ENCODE measurements at regions not wholly inside any gene's neighbourhood (a gene's known extent, or its start where the extent isn't known, plus 50 kb on each side); places are given as distances from the start of the nearest gene placed in this dataset.

DNA sequence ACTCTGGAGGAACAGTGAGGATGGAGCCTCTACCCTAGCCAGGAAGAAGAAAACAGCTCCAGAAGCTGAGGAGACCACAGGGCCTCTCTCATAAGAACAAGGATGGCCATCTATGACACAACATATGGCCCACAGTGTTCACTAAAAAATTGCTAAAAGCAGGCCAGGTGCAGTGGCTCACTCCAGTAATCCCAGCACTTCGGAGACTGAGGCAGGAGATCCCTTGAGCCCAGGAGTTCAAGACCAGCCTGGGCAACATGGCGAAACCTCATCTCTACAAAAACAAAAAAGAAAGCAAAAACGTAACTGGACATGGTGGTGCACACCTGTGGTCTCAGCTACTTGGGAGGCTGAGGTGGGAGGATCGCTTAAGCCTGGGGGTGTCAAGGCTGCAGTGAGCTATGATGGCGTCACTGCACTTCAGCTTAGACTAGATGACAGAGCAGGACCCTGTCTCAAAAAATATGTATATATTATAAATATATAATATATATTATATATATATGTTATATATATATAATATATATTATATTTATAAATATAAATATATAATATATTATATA, 103.1 kb downstream of the TOMM20 start:
- ATAC-seq (no peak), DNase-seq (ENCODE audit: extremely low read depth in 1 of 4, low spot score in 3 of 4) (no peak), FAIRE-seq (no peak)
- H3K4me2 ChIP-seq (ENCODE audit: insufficient read depth, low read length): no peak overlapping the region
- no peak overlapping the region; a peak in 1 of 4 replicates for H3K9ac ChIP-seq (ENCODE audit: insufficient read depth in 1 of 2, low read depth in 2 of 2, low read length in 2 of 2)
- ChIA-PET CTCF (ENCODE audit: low intra/inter-chr PET ratio) (no interaction called here), POLR2A (interaction anchor here (0.6 to 1.2 kb wide), 2 partner anchors 14 to 45 kb away, joined by 3 to 4 read pairs; no protein-coding TSS in a partner anchor)
- in situ Hi-C loops (cut with MboI): no loop called here
- intact Hi-C loops (cut with micrococcal nuclease): no loop called here
- no TSS peak for BruUV-seq (replicated peaks)
- H3K4me1 ChIP-seq (replicated peaks in 1 of 2; ENCODE audit: control insufficient read depth in 2 of 2, insufficient read depth in 2 of 2, low read length in 2 of 2): peaks cover 0 to 13% of the 10 kb centered on the region in 2 experiments; a peak in 4 of 5 replicates
- H3K4me3 ChIP-seq: no peak overlapping the region
- no peaks in the 10 kb centered on the region for H3K36me3 ChIP-seq (ENCODE audit: control insufficient read depth, insufficient read depth, low read length)
- TF ChIP-seq HCFC1 (IDR thresholded peaks at IDR 0.05; ENCODE audit: low read depth, low read length) (no peak), DACH1 (IDR thresholded peaks at IDR 0.05; ENCODE audit: partially characterized antibody) (no peak), ARID2 (IDR thresholded peaks at IDR 0.05) (no peak), ZNF77 (CRISPR knock-in tag; IDR thresholded peaks at IDR 0.05) (no peak)
- TF ChIP-seq, protein P1, sequence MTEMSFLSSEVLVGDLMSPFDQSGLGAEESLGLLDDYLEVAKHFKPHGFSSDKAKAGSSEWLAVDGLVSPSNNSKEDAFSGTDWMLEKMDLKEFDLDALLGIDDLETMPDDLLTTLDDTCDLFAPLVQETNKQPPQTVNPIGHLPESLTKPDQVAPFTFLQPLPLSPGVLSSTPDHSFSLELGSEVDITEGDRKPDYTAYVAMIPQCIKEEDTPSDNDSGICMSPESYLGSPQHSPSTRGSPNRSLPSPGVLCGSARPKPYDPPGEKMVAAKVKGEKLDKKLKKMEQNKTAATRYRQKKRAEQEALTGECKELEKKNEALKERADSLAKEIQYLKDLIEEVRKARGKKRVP (CRISPR knock-in tag; IDR thresholded peaks at IDR 0.05): no peak
- TF ChIP-seq, protein P2, sequence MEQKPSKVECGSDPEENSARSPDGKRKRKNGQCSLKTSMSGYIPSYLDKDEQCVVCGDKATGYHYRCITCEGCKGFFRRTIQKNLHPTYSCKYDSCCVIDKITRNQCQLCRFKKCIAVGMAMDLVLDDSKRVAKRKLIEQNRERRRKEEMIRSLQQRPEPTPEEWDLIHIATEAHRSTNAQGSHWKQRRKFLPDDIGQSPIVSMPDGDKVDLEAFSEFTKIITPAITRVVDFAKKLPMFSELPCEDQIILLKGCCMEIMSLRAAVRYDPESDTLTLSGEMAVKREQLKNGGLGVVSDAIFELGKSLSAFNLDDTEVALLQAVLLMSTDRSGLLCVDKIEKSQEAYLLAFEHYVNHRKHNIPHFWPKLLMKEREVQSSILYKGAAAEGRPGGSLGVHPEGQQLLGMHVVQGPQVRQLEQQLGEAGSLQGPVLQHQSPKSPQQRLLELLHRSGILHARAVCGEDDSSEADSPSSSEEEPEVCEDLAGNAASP (IDR thresholded peaks at IDR 0.05): no peak
- H2AFZ ChIP-seq (ENCODE audit: low read depth, low read length): no peak overlapping the region
- no peaks in the 10 kb centered on the region for H3K79me2 ChIP-seq (ENCODE audit: control insufficient read depth, insufficient read depth, low read length)
- no peaks in the 10 kb centered on the region for H3K9me1 ChIP-seq (ENCODE audit: control insufficient read depth, insufficient read depth, low read length)
- H3K27me3 ChIP-seq (ENCODE audit: control insufficient read depth in 2 of 2, insufficient read depth in 2 of 2, low read length in 2 of 2): no peaks in the 10 kb centered on the region
- peaks cover 4% of the 10 kb centered on the region; the same call in 1 of the 2 replicates for H3K9me3 ChIP-seq (replicated peaks; ENCODE audit: control insufficient read depth, insufficient read depth, low read depth, low read length)
- 60% methylated on average over 5 of the region's 5 CpGs for WGBS (ENCODE audit: insufficient coverage, low coverage, missing lambda C conversion rate)
- no peaks in the 10 kb centered on the region for H4K20me1 ChIP-seq (replicated peaks; ENCODE audit: control insufficient read depth, insufficient read depth, low read length)
- H3K27ac ChIP-seq (ENCODE audit: extremely low read depth, low read depth, low read length): no peak overlapping the region

All from K562 (cell line).